SK-N-MC (cell line): ENCODE measurements at regions not wholly inside any gene's neighbourhood (a gene's known extent, or its start where the extent isn't known, plus 50 kb on each side); places are given as distances from the start of the nearest gene placed in this dataset.

Experiments used
- EZH2 ChIP-seq: fragments of 200-600 bp; sonication (generic); IDR thresholded peaks from one replicate; pipeline ENCODE4 v1.6.1; 2017; ENCODE audit warnings: antibody characterized with exemption
- FOXP2 ChIP-seq: optimal IDR thresholded peaks from 2 replicates; pipeline ENCODE3; 2011; ENCODE audit warnings: mild to moderate bottlenecking, moderate library complexity; ENCODE audit not compliant: insufficient read depth; ENCODE audit errors: extremely low read length, control extremely low read depth
- POLR2AphosphoS5 ChIP-seq: IDR thresholded peaks from 2 replicates; pipeline ENCODE4 v1.6.1; 2012; ENCODE audit warnings: mild to moderate bottlenecking, low read depth, low read length, borderline replicate concordance

GRCh38 chr16:25478476-25478875 lies 213.3 kb upstream of the HS3ST4 start:
- TF ChIP-seq EZH2 (no peak), POLR2AphosphoS5 (no peak), FOXP2 (no peak)
